Activated T-cell treated with anti-CD3 and anti-CD28 coated beads, Interleukin-2, amount 50 U/mL, for 4 hours (primary cell): ENCODE measurements at regions not wholly inside any gene's neighbourhood (a gene's known extent, or its start where the extent isn't known, plus 50 kb on each side); places are given as distances from the start of the nearest gene placed in this dataset.

Source experiments
- ATAC-seq, 2 donors: fragments of 200-7000 bp; cut with Tn5 transposase; one replicate each; pipeline ENCODE4 v1.10.0; 2021
- DNase-seq: peaks from one replicate; pipeline ENCODE4 v3.0.0-alpha.2; 2020
- H3K27me3 Mint-ChIP-seq: one replicate; pipeline ENCODE4 v1.8.0; 2021; ENCODE audit warnings: low read depth, mixed read lengths
- H3K36me3 Mint-ChIP-seq: one replicate; pipeline ENCODE4 v1.8.0; 2022; ENCODE audit warnings: mixed read lengths; ENCODE audit not compliant: insufficient read depth
- H3K4me1 Mint-ChIP-seq: one replicate; pipeline ENCODE4 v1.8.0; 2021; ENCODE audit warnings: low read depth, mixed read lengths
- H3K4me3 Mint-ChIP-seq: one replicate; pipeline ENCODE4 v1.8.0; 2021; ENCODE audit warnings: mild to moderate bottlenecking, moderate library complexity, mixed read lengths
- H3K9me3 Mint-ChIP-seq: one replicate; pipeline ENCODE4 v1.8.0; 2021; ENCODE audit warnings: mixed read lengths

GRCh38 chr13:80284290-80284689, 56.6 kb downstream of the SPRY2 start:
- Mint-ChIP-seq H3K4me1 (no peaks in the 10 kb centered on the region), H3K4me3 (no peak overlapping the region), H3K9me3 (peaks cover 4% of the 10 kb centered on the region), H3K36me3 (no peaks in the 10 kb centered on the region), H3K27me3 (no peaks in the 10 kb centered on the region)
- DNase-seq (no peak), ATAC-seq (no peak)

GRCh38 chr13:80278706-80279105, 62.2 kb downstream of the SPRY2 start:
- peaks cover 3% of the 10 kb centered on the region for H3K9me3 Mint-ChIP-seq

GRCh38 chr13:80276371-80277289, 64.3 kb downstream of the SPRY2 start:
- Mint-ChIP-seq H3K36me3 (no peaks in the 10 kb centered on the region), H3K4me1 (no peaks in the 10 kb centered on the region), H3K4me3 (no peak overlapping the region), H3K27me3 (no peaks in the 10 kb centered on the region), H3K9me3 (no peaks in the 10 kb centered on the region)
- DNase-seq (no peak), ATAC-seq (no peak)

More at GRCh38 chr13:80278706-80279105, 62.2 kb downstream of the SPRY2 start:
- Mint-ChIP-seq H3K4me3 (no peak overlapping the region), H3K4me1 (no peaks in the 10 kb centered on the region), H3K27me3 (no peaks in the 10 kb centered on the region), H3K36me3 (no peaks in the 10 kb centered on the region)
- no peak for DNase-seq
- ATAC-seq = no peak

GRCh38 chr13:80274643-80275042, 66.3 kb downstream of the SPRY2 start:
- DNase-seq (no peak), ATAC-seq (no peak)
- no peaks in the 10 kb centered on the region for H3K4me1 Mint-ChIP-seq
- no peak overlapping the region for H3K4me3 Mint-ChIP-seq
- H3K36me3 Mint-ChIP-seq = no peaks in the 10 kb centered on the region
- H3K27me3 Mint-ChIP-seq = no peaks in the 10 kb centered on the region
- peaks cover 3% of the 10 kb centered on the region for H3K9me3 Mint-ChIP-seq

GRCh38 chr13:80273718-80274117, 67.2 kb downstream of the SPRY2 start:
- ATAC-seq = no peak
- no peak overlapping the region for H3K4me3 Mint-ChIP-seq
- peaks cover 3% of the 10 kb centered on the region for H3K9me3 Mint-ChIP-seq
- H3K4me1 Mint-ChIP-seq = no peaks in the 10 kb centered on the region
- DNase-seq = no peak
- no peaks in the 10 kb centered on the region for H3K27me3 Mint-ChIP-seq
- no peaks in the 10 kb centered on the region for H3K36me3 Mint-ChIP-seq

GRCh38 chr13:80265348-80265747, 75.6 kb downstream of the SPRY2 start:
- Mint-ChIP-seq H3K4me3 (no peak overlapping the region), H3K4me1 (no peaks in the 10 kb centered on the region), H3K9me3 (peaks cover 3% of the 10 kb centered on the region), H3K36me3 (no peaks in the 10 kb centered on the region), H3K27me3 (no peaks in the 10 kb centered on the region)
- ATAC-seq (no peak), DNase-seq (no peak)

- H3K4me3 Mint-ChIP-seq = no peak overlapping the region
- DNase-seq (no peak), ATAC-seq (no peak)
- H3K9me3 Mint-ChIP-seq = peaks cover 3% of the 10 kb centered on the region
- H3K27me3 Mint-ChIP-seq = no peaks in the 10 kb centered on the region
- H3K4me1 Mint-ChIP-seq = no peaks in the 10 kb centered on the region
- no peaks in the 10 kb centered on the region for H3K36me3 Mint-ChIP-seq
Measured at GRCh38 chr13:80263745-80264513, 77.0 kb downstream of the SPRY2 start.

GRCh38 chr13:80262051-80262695, 78.8 kb downstream of the SPRY2 start:
- Mint-ChIP-seq H3K4me3 (no peak overlapping the region), H3K9me3 (peaks cover 3% of the 10 kb centered on the region), H3K36me3 (no peaks in the 10 kb centered on the region), H3K27me3 (no peaks in the 10 kb centered on the region), H3K4me1 (no peaks in the 10 kb centered on the region)
- DNase-seq = no peak
- ATAC-seq = no peak

GRCh38 chr13:80259159-80259558, 81.8 kb downstream of the SPRY2 start:
- Mint-ChIP-seq H3K4me3 (no peak overlapping the region), H3K36me3 (no peaks in the 10 kb centered on the region), H3K9me3 (peaks cover 3% of the 10 kb centered on the region), H3K27me3 (no peaks in the 10 kb centered on the region), H3K4me1 (no peaks in the 10 kb centered on the region)
- ATAC-seq (no peak), DNase-seq (no peak)

GRCh38 chr13:80256352-80256932, 84.5 kb downstream of the SPRY2 start:
- peaks cover 3% of the 10 kb centered on the region for H3K9me3 Mint-ChIP-seq
- H3K4me1 Mint-ChIP-seq = no peaks in the 10 kb centered on the region
- ATAC-seq (no peak), DNase-seq (no peak)
- H3K4me3 Mint-ChIP-seq = no peak overlapping the region
- H3K27me3 Mint-ChIP-seq = no peaks in the 10 kb centered on the region
- no peaks in the 10 kb centered on the region for H3K36me3 Mint-ChIP-seq

- H3K36me3 Mint-ChIP-seq = no peaks in the 10 kb centered on the region
- H3K9me3 Mint-ChIP-seq = no peaks in the 10 kb centered on the region
- no peak for ATAC-seq
- no peaks in the 10 kb centered on the region for H3K27me3 Mint-ChIP-seq
- H3K4me3 Mint-ChIP-seq = no peak overlapping the region
- DNase-seq = no peak
- H3K4me1 Mint-ChIP-seq = no peaks in the 10 kb centered on the region
Measured at GRCh38 chr13:80255946-80256345, 85.0 kb downstream of the SPRY2 start.

- no peak for DNase-seq
- H3K4me1 Mint-ChIP-seq = no peaks in the 10 kb centered on the region
- no peak for ATAC-seq
- H3K4me3 Mint-ChIP-seq = no peak overlapping the region
- no peaks in the 10 kb centered on the region for H3K27me3 Mint-ChIP-seq
- H3K9me3 Mint-ChIP-seq = no peaks in the 10 kb centered on the region
- no peaks in the 10 kb centered on the region for H3K36me3 Mint-ChIP-seq
Measured at GRCh38 chr13:80251403-80251802, 89.5 kb downstream of the SPRY2 start.

GRCh38 chr13:80250213-80250810, 90.6 kb downstream of the SPRY2 start:
- H3K4me3 Mint-ChIP-seq = no peak overlapping the region
- no peaks in the 10 kb centered on the region for H3K27me3 Mint-ChIP-seq
- H3K4me1 Mint-ChIP-seq = no peaks in the 10 kb centered on the region
- DNase-seq (no peak), ATAC-seq (no peak)
- H3K9me3 Mint-ChIP-seq = no peaks in the 10 kb centered on the region
- no peaks in the 10 kb centered on the region for H3K36me3 Mint-ChIP-seq
